GM12878 (cell line): ENCODE measurements at regions not wholly inside any gene's neighbourhood (a gene's known extent, or its start where the extent isn't known, plus 50 kb on each side); places are given as distances from the start of the nearest gene placed in this dataset.

Experiments used
- ATAC-seq: fragments of 200-7000 bp; cut with Tn5 transposase; 3 replicates; pipeline ENCODE4 v1.9.1; 2020; ENCODE audit warnings: mild to moderate bottlenecking, moderate library complexity
- BruUV-seq: library from RNA; stranded (reverse); fragments of 400-500 nt; replicated peaks from 2 replicates; lab custom pipeline; 2021; lab: Mats Ljungman, UMichigan
- CTCF ChIA-PET: fragments of 300-600 bp; sonication (Branson Sonifier 250); formaldehyde crosslinking; extraction: SDS; loops from one replicate; lab custom pipeline; 2021; ENCODE audit warnings: inconsistent platforms; lab: Yijun Ruan, JAX
- POLR2A ChIA-PET: fragments of 350-600 bp; formaldehyde crosslinking; extraction: SDS; loops from one replicate; lab custom pipeline; 2021; ENCODE audit warnings: inconsistent platforms; lab: Charles Lee
- RAD21 ChIA-PET: fragments of 300-600 bp; sonication (Branson Sonifier 250); formaldehyde crosslinking; loops from one replicate; lab custom pipeline; 2023; ENCODE audit warnings: antibody characterized with exemption; ENCODE audit not compliant: unreplicated experiment; lab: Charles Lee
- SMC1A ChIA-PET: fragments of 300-600 bp; sonication (Branson Sonifier 250); formaldehyde crosslinking; loops from one replicate; lab custom pipeline; 2023; ENCODE audit not compliant: unreplicated experiment, uncharacterized antibody; lab: Charles Lee
- DNase-seq: peaks from one replicate; pipeline ENCODE4 v3.0.0-alpha.2; 2011; ENCODE audit warnings: low read depth, low spot score
- FAIRE-seq: peaks from 3 replicates; lab custom pipeline; 2011; peaks lifted over from hg19 to GRCh38; lab: Jason Lieb, UNC
- H2AFZ ChIP-seq: 2 replicates; pipeline ENCODE4 v1.6.0; 2011; ENCODE audit warnings: low read depth, low read length, control low read depth; ENCODE audit not compliant: control insufficient read depth
- H3K27ac ChIP-seq: 2 replicates; pipeline ENCODE4 v1.5.1; 2011; ENCODE audit warnings: control low read depth; ENCODE audit not compliant: control insufficient read depth, insufficient read depth
- H3K27me3 ChIP-seq, 2 experiments: replicated peaks in 1 of 2; 2 replicates each; pipeline versions ENCODE4 v1.6.0 to v1.6.1; 2011; ENCODE audit warnings: low read length in 1 of 2; ENCODE audit not compliant: control insufficient read depth in 2 of 2, insufficient read depth in 2 of 2
- H3K36me3 ChIP-seq, 2 experiments: 2 replicates each; pipeline ENCODE4 v1.5.1; 2011; ENCODE audit warnings: low read length in 1 of 2; ENCODE audit not compliant: control insufficient read depth in 2 of 2, insufficient read depth in 2 of 2
- H3K4me1 ChIP-seq: 2 replicates; pipeline ENCODE4 v1.6.1; 2011; ENCODE audit warnings: mild to moderate bottlenecking, low read length, moderate library complexity, mixed read lengths; ENCODE audit not compliant: control insufficient read depth, insufficient read depth
- H3K4me2 ChIP-seq: 2 replicates; pipeline ENCODE4 v1.6.0; 2011; ENCODE audit warnings: control low read depth; ENCODE audit not compliant: control insufficient read depth, insufficient read depth
- H3K4me3 ChIP-seq: fragments of 200-600 bp; sonication (generic); 2 replicates; pipeline ENCODE4 v1.5.1; 2016
- H3K79me2 ChIP-seq: 2 replicates; pipeline ENCODE4 v1.6.0; 2011; ENCODE audit warnings: low read length; ENCODE audit not compliant: control insufficient read depth, insufficient read depth
- H3K9ac ChIP-seq: 2 replicates; pipeline ENCODE4 v1.8.0; 2011; ENCODE audit warnings: low read length, control low read depth, mixed read lengths; ENCODE audit not compliant: control insufficient read depth, insufficient read depth
- H3K9me3 ChIP-seq: replicated peaks from 3 replicates; pipeline ENCODE4 v1.5.1; 2011; ENCODE audit warnings: mild to moderate bottlenecking, low read length; ENCODE audit not compliant: control insufficient read depth, insufficient read depth
- H4K20me1 ChIP-seq: 2 replicates; pipeline ENCODE4 v1.6.0; 2011; ENCODE audit not compliant: control insufficient read depth, insufficient read depth
- ASH2L ChIP-seq: fragments of 300-600, 200-600 bp; sonication (generic); IDR thresholded peaks from 2 replicates; pipeline ENCODE4 v1.6.1; 2017; ENCODE audit warnings: low read depth, mild to moderate bottlenecking, borderline replicate concordance
- CBX5 ChIP-seq: sonication (generic); IDR thresholded peaks from 2 replicates; pipeline ENCODE4 v1.6.1; 2016; ENCODE audit warnings: low read depth, moderate library complexity, mild to moderate bottlenecking, inconsistent platforms
- CHD2 ChIP-seq: IDR thresholded peaks from 2 replicates; pipeline ENCODE4 v1.6.1; 2011; ENCODE audit warnings: low read depth, low read length, improper control_type of control experiment, borderline replicate concordance
- GABPA ChIP-seq: IDR thresholded peaks from 2 replicates; pipeline ENCODE4 v1.6.1; 2014; ENCODE audit warnings: antibody characterized with exemption, low read depth, mild to moderate bottlenecking, inconsistent platforms
- GATAD2B ChIP-seq: fragments of 450-650 bp; conservative IDR thresholded peaks from 2 replicates; pipeline ENCODE4 v1.6.1; 2017; ENCODE audit warnings: low read depth, mild to moderate bottlenecking, moderate library complexity
- NFIC ChIP-seq: IDR thresholded peaks from 2 replicates; pipeline ENCODE4 v1.6.1; 2012; ENCODE audit warnings: low read depth, mild to moderate bottlenecking, inconsistent platforms, low read length, moderate library complexity
- NFYB ChIP-seq: IDR thresholded peaks from 2 replicates; pipeline ENCODE4 v1.6.1; 2011; ENCODE audit warnings: low read depth, mild to moderate bottlenecking, low read length, improper control_type of control experiment, moderate library complexity; ENCODE audit not compliant: insufficient read depth
- POLR2AphosphoS5 ChIP-seq: IDR thresholded peaks from 2 replicates; pipeline ENCODE4 v1.6.1; 2011; ENCODE audit warnings: mild to moderate bottlenecking, low read length, inconsistent platforms
- POU2F2 ChIP-seq: IDR thresholded peaks from 3 replicates; pipeline ENCODE4 v1.6.1; 2011; ENCODE audit warnings: low read depth, mild to moderate bottlenecking, low read length, borderline replicate concordance
- RAD51 ChIP-seq: fragments of 450-650 bp; IDR thresholded peaks from 2 replicates; pipeline ENCODE4 v1.6.1; 2016; ENCODE audit warnings: moderate library complexity, mild to moderate bottlenecking, inconsistent platforms
- RBBP5 ChIP-seq: fragments of 200-600 bp; sonication (generic); conservative IDR thresholded peaks from 2 replicates; pipeline ENCODE4 v1.6.1; 2016
- RUNX3 ChIP-seq: IDR thresholded peaks from 2 replicates; pipeline ENCODE4 v1.6.1; 2012; ENCODE audit warnings: low read length, inconsistent platforms
- YBX1 ChIP-seq: fragments of 450-650 bp; IDR thresholded peaks from 2 replicates; pipeline ENCODE4 v1.6.1; 2016; ENCODE audit warnings: antibody characterized with exemption
- ZBED1 ChIP-seq: IDR thresholded peaks from 2 replicates; pipeline ENCODE4 v1.6.1; 2016; ENCODE audit warnings: borderline replicate concordance
- ZNF24 ChIP-seq: fragments of 450-650 bp; IDR thresholded peaks from 2 replicates; pipeline ENCODE4 v1.6.1; 2017; ENCODE audit warnings: antibody characterized with exemption, mild to moderate bottlenecking
- ZNF274 ChIP-seq: IDR thresholded peaks from one replicate; pipeline ENCODE4 v1.8.0; 2011; ENCODE audit not compliant: insufficient read length, insufficient read depth
- ZZZ3 ChIP-seq: IDR thresholded peaks from 2 replicates; pipeline ENCODE4 v1.6.1; 2011; ENCODE audit warnings: low read depth; ENCODE audit not compliant: control insufficient read depth, insufficient read length
- WGBS: methylation state at CpG from one replicate; pipeline ENCODE4 v1.1.6; 2016; ENCODE audit warnings: low lambda C conversion rate; ENCODE audit not compliant: insufficient replicate concordance, insufficient coverage; ENCODE audit errors: missing lambda C conversion rate; 5-methylcytosine and 5-hydroxymethylcytosine counted together
- in situ Hi-C: fragments of 300-500 bp; cut with MboI; formaldehyde crosslinking; loops from 9 replicates; pipeline ENCODE4 v1.14.3; 2018; ENCODE audit warnings: mixed read lengths
- intact Hi-C: fragments of 100-400 bp; cut with micrococcal nuclease; formaldehyde crosslinking; loops from one replicate; pipeline ENCODE4 v1.14.2; 2022; ENCODE audit not compliant: unreplicated experiment
- TF ChIP-seq, protein P1 (sequence below): fragments of 450-650 bp; IDR thresholded peaks from 2 replicates; pipeline ENCODE4 v1.6.1; 2016; ENCODE audit warnings: mild to moderate bottlenecking, moderate library complexity, borderline replicate concordance

DNA sequence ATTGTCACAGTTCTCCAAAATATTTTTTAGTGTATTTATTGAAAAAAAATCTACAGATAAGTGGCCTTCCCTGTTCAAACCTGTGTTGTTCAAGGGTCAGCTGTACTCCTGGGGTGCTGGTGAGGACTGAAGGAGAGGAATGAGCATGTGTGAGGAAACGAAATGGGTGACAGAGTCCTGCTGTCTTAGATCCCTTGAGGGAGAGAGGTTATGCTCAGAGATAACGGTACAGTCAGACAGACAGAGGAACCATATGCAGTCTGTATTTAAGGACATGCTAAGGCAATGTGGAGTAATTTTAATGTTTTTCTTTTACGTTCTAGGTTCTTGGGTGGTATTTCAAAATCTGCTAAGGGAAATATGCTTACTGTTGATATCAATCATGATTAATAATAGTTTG is 352.9 kb upstream of the RGS6 start:
- ATAC-seq (0 out of 3 replicates have a peak, but pooled peaks have one; percentile 41), DNase-seq (no peak), FAIRE-seq (no peak)
- Histone ChIP-seq H3K9ac (no peak overlapping the region), H3K4me2 (no peak overlapping the region), H3K4me1 (peaks cover 4% of the 10 kb centered on the region; the same call in 1 of the 2 replicates), H3K36me3 (no peaks in the 10 kb centered on the region; a peak in 2 of 4 replicates), H3K4me3 (no peak overlapping the region), H2AFZ (no peak overlapping the region), H3K27me3 (no peaks in the 10 kb centered on the region), H3K27ac (no peak overlapping the region), H4K20me1 (no peaks in the 10 kb centered on the region), H3K79me2 (peaks cover 7% of the 10 kb centered on the region), H3K9me3 (no peaks in the 10 kb centered on the region)
- no TSS peak for BruUV-seq
- ChIA-PET POLR2A (interaction anchor here (0.6 to 0.7 kb wide), 2 partner anchors 11 to 28 kb away, joined by 3 to 4 read pairs; no protein-coding TSS in a partner anchor), SMC1A (interaction anchor here (1.4 to 1.6 kb wide), 4 partner anchors 9 to 23 kb away, joined by 3 to 7 read pairs (median 3); no protein-coding TSS in a partner anchor), CTCF (interaction anchor here (0.9 to 2.0 kb wide), 2 partner anchors 13 to 34 kb away, joined by 3 to 10 read pairs; no protein-coding TSS in a partner anchor), RAD21 (no interaction called here)
- WGBS: 65% methylated on average over 3 of the region's 3 CpGs
- in situ Hi-C loops (no loop called here), intact Hi-C loops (no loop called here)
- TF ChIP-seq CBX5 (no peak), CHD2 (no peak), NFYB (no peak), YBX1 (no peak), GABPA (no peak), ZNF24 (no peak), GATAD2B (no peak), RUNX3 (no peak), POU2F2 (no peak), POLR2AphosphoS5 (no peak), ZBED1 (no peak), ASH2L (no peak), RBBP5 (no peak), RAD51 (no peak), ZZZ3 (no peak), ZNF274 (no peak), NFIC (no peak)
- TF ChIP-seq, protein P1, sequence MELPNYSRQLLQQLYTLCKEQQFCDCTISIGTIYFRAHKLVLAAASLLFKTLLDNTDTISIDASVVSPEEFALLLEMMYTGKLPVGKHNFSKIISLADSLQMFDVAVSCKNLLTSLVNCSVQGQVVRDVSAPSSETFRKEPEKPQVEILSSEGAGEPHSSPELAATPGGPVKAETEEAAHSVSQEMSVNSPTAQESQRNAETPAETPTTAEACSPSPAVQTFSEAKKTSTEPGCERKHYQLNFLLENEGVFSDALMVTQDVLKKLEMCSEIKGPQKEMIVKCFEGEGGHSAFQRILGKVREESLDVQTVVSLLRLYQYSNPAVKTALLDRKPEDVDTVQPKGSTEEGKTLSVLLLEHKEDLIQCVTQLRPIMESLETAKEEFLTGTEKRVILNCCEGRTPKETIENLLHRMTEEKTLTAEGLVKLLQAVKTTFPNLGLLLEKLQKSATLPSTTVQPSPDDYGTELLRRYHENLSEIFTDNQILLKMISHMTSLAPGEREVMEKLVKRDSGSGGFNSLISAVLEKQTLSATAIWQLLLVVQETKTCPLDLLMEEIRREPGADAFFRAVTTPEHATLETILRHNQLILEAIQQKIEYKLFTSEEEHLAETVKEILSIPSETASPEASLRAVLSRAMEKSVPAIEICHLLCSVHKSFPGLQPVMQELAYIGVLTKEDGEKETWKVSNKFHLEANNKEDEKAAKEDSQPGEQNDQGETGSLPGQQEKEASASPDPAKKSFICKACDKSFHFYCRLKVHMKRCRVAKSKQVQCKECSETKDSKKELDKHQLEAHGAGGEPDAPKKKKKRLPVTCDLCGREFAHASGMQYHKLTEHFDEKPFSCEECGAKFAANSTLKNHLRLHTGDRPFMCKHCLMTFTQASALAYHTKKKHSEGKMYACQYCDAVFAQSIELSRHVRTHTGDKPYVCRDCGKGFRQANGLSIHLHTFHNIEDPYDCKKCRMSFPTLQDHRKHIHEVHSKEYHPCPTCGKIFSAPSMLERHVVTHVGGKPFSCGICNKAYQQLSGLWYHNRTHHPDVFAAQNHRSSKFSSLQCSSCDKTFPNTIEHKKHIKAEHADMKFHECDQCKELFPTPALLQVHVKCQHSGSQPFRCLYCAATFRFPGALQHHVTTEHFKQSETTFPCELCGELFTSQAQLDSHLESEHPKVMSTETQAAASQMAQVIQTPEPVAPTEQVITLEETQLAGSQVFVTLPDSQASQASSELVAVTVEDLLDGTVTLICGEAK: no peak
